HCT116 (cell line): ENCODE measurements at regions not wholly inside any gene's neighbourhood (a gene's known extent, or its start where the extent isn't known, plus 50 kb on each side); places are given as distances from the start of the nearest gene placed in this dataset.

ENCODE experiments used
- EZH2 ChIP-seq: fragments of 200-600 bp; sonication (generic); IDR thresholded peaks from 2 replicates; pipeline ENCODE4 v1.6.1; 2017; ENCODE audit warnings: antibody characterized with exemption, mixed run types
- EZH2phosphoT487 ChIP-seq: fragments of 200-600 bp; IDR thresholded peaks from 2 replicates; pipeline ENCODE4 v1.6.1; 2018; ENCODE audit warnings: antibody characterized with exemption, borderline replicate concordance
- POLR2A ChIP-seq: IDR thresholded peaks from 2 replicates; pipeline ENCODE4 v1.7.0; 2011; ENCODE audit warnings: borderline replicate concordance; ENCODE audit not compliant: insufficient read depth, insufficient read length; ENCODE audit errors: extremely low read depth
- POLR2AphosphoS5 ChIP-seq: IDR thresholded peaks from 2 replicates; pipeline ENCODE4 v1.6.1; 2011; ENCODE audit warnings: mild to moderate bottlenecking, low read depth, low read length, moderate library complexity
- SP1 ChIP-seq: IDR thresholded peaks from 2 replicates; pipeline ENCODE4 v1.6.1; 2012; ENCODE audit warnings: low read depth
- YY1 ChIP-seq: IDR thresholded peaks from 2 replicates; pipeline ENCODE4 v1.6.1; 2011; ENCODE audit warnings: low read length, low read depth, moderate library complexity, mild to moderate bottlenecking; ENCODE audit not compliant: insufficient replicate concordance; ENCODE audit errors: extremely low read depth
- TF ChIP-seq, protein P1 (sequence below), 3 experiments: fragments of 200-600 bp in 1 of 3; sonication (generic) in 1 of 3; IDR thresholded peaks in 2 of 3; conservative IDR thresholded peaks in 1 of 3; 2 replicates each; pipeline ENCODE4 v1.5.1; 2012 to 2017; ENCODE audit warnings: low read depth in 2 of 3, low read length in 2 of 3, antibody characterized with exemption in 1 of 3, borderline replicate concordance in 1 of 3, control low read depth in 1 of 3, mild to moderate bottlenecking in 1 of 3, mixed read lengths in 1 of 3, mixed run types in 1 of 3, moderate library complexity in 1 of 3; ENCODE audit not compliant: insufficient read depth in 1 of 3
- TF ChIP-seq, protein P2 (sequence below): IDR thresholded peaks from 2 replicates; pipeline ENCODE4 v1.6.1; 2012; ENCODE audit warnings: low read depth

DNA sequence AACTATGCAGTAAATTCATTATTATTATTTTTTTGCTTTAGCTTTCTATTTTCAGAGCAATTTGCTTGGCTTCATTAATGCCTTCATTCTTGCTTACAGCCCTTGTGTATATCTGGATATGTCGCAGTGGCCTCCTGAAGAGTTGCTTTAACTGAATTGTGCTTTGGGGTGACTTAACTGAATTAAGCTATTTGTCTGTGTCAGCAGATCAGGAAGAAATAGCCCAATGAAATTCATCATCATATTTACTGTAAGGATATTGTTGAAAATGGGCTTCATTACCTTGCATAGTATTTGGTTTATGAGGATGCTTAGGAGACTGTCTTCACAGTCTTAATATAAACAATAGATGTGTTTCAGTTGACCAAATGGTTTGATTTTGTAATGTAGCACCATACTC lies 59.7 kb upstream of the PIP4K2A start:
- TF ChIP-seq, protein P1, sequence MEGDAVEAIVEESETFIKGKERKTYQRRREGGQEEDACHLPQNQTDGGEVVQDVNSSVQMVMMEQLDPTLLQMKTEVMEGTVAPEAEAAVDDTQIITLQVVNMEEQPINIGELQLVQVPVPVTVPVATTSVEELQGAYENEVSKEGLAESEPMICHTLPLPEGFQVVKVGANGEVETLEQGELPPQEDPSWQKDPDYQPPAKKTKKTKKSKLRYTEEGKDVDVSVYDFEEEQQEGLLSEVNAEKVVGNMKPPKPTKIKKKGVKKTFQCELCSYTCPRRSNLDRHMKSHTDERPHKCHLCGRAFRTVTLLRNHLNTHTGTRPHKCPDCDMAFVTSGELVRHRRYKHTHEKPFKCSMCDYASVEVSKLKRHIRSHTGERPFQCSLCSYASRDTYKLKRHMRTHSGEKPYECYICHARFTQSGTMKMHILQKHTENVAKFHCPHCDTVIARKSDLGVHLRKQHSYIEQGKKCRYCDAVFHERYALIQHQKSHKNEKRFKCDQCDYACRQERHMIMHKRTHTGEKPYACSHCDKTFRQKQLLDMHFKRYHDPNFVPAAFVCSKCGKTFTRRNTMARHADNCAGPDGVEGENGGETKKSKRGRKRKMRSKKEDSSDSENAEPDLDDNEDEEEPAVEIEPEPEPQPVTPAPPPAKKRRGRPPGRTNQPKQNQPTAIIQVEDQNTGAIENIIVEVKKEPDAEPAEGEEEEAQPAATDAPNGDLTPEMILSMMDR (IDR thresholded peaks at IDR 0.05 in 2 of 3, conservative IDR thresholded peaks at IDR 0.05 in 1 of 3; ENCODE audit: borderline replicate concordance in 1 of 3, insufficient read depth in 1 of 3, low read depth in 2 of 3, low read length in 2 of 3) = no peak
- TF ChIP-seq EZH2 (no peak), POLR2AphosphoS5 (no peak), YY1 (no peak), EZH2phosphoT487 (no peak), POLR2A (no peak), SP1 (no peak)
- TF ChIP-seq, protein P2, sequence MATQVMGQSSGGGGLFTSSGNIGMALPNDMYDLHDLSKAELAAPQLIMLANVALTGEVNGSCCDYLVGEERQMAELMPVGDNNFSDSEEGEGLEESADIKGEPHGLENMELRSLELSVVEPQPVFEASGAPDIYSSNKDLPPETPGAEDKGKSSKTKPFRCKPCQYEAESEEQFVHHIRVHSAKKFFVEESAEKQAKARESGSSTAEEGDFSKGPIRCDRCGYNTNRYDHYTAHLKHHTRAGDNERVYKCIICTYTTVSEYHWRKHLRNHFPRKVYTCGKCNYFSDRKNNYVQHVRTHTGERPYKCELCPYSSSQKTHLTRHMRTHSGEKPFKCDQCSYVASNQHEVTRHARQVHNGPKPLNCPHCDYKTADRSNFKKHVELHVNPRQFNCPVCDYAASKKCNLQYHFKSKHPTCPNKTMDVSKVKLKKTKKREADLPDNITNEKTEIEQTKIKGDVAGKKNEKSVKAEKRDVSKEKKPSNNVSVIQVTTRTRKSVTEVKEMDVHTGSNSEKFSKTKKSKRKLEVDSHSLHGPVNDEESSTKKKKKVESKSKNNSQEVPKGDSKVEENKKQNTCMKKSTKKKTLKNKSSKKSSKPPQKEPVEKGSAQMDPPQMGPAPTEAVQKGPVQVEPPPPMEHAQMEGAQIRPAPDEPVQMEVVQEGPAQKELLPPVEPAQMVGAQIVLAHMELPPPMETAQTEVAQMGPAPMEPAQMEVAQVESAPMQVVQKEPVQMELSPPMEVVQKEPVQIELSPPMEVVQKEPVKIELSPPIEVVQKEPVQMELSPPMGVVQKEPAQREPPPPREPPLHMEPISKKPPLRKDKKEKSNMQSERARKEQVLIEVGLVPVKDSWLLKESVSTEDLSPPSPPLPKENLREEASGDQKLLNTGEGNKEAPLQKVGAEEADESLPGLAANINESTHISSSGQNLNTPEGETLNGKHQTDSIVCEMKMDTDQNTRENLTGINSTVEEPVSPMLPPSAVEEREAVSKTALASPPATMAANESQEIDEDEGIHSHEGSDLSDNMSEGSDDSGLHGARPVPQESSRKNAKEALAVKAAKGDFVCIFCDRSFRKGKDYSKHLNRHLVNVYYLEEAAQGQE = no peak
